ENCODE measurements at regions not wholly inside any gene's neighbourhood (a gene's known extent, or its start where the extent isn't known, plus 50 kb on each side); places are given as distances from the start of the nearest gene placed in this dataset.

DNA sequence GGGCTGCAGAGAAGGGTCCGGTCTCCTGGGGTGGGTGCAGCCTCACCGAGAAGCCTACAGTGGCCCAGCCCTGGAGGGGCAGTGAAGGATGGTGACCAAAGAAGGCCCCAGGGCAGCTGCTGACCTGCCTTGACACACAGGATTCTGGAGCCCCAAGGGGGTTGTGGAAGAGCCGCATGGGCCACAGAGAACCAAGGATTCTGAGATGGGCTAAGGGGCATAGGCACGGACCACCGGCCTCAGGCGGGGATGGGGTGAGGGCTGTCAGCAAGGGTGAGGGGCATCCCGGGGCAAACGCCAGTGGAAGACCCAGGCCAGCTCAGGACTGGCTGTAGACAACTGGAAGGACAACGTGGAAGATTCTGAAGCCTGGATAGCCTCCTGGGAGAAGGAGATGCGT lies 151.6 kb downstream of the TEX29 start:
- H3K4me3 ChIP-seq = no peak overlapping the region
- intact Hi-C loops (cut with DNase I; ENCODE audit: low total_unique reads) = loop anchor here (10.0 kb wide), 1 partner anchor 1133 kb away; no protein-coding TSS in a partner anchor
- DNase-seq = no peak
- no peak overlapping the region for H3K27ac ChIP-seq
- H3K36me3 ChIP-seq = no peaks in the 10 kb centered on the region
- no peaks in the 10 kb centered on the region for H3K9me3 ChIP-seq
- H3K4me1 ChIP-seq = peaks cover 0 to 5% (median 0%) of the 10 kb centered on the region in 6 donors
- peaks cover 0 to 20% (median 0%) of the 10 kb centered on the region in 7 donors for H3K27me3 ChIP-seq (replicated peaks in 1 of 7)
- 77 to 86% (median 84%) methylated on average over 10 of the region's 10 CpGs for WGBS, 5 donors
- TF ChIP-seq POLR2A (IDR thresholded peaks at IDR 0.05) (no peak), POLR2AphosphoS5 (IDR thresholded peaks at IDR 0.05) (no peak)
- TF ChIP-seq, protein P1, sequence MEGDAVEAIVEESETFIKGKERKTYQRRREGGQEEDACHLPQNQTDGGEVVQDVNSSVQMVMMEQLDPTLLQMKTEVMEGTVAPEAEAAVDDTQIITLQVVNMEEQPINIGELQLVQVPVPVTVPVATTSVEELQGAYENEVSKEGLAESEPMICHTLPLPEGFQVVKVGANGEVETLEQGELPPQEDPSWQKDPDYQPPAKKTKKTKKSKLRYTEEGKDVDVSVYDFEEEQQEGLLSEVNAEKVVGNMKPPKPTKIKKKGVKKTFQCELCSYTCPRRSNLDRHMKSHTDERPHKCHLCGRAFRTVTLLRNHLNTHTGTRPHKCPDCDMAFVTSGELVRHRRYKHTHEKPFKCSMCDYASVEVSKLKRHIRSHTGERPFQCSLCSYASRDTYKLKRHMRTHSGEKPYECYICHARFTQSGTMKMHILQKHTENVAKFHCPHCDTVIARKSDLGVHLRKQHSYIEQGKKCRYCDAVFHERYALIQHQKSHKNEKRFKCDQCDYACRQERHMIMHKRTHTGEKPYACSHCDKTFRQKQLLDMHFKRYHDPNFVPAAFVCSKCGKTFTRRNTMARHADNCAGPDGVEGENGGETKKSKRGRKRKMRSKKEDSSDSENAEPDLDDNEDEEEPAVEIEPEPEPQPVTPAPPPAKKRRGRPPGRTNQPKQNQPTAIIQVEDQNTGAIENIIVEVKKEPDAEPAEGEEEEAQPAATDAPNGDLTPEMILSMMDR (IDR thresholded peaks at IDR 0.05 in 8 of 11, conservative IDR thresholded peaks at IDR 0.05 in 3 of 11) = no peak

DNA sequence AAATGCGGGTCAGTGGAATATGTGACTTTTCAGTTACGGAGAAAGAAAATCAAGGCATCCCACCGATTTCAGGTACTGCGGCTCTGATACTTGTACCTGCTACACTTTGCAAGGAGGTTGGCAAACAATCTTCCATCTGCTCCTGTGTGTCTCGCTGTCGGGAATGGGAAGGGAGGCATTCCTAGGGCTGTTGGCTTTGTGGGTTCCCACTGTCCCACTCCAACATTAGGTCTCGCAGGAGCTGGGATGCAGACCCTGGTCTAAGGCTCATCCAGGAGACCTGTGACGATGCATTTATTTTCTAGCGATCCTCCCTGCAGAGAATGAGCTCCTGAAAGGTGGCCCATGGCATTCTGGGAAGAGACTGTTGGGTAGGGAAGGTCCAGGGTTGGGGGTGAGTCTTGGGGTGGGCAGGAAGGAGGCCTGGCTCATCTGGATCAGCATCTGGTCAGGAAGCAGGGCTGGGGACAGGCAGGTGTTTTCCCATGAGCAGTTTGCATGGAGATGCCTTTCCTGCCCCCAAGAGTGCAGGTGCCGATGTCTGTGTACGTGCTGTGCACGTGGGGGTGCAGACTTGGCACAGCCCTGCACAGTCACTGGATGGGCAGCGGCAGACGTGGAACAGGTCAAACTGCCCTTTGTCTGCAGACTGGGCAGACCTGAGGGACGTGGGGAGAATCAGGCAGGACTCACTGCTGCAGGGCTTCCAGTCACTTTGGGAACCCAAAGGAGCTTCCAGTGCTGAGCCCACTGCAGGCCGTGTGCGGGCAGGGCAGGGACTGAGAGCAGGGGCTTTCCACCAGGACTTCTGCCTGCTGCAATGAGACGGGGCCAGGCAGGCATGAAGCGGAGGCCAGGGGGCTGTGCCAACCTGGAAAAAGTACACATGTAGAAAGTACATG lies 152.4 kb downstream of the TEX29 start:
- Histone ChIP-seq H3K36me3 (no peaks in the 10 kb centered on the region), H3K27me3 (replicated peaks in 1 of 7) (peaks cover 0 to 20% (median 0%) of the 10 kb centered on the region in 7 donors), H3K27ac (no peak overlapping the region), H3K4me1 (peaks cover 0 to 5% (median 0%) of the 10 kb centered on the region in 6 donors), H3K9me3 (no peaks in the 10 kb centered on the region), H3K4me3 (no peak overlapping the region)
- 68 to 79% (median 76%) methylated on average over 17 to 19 of the region's 19 CpGs for WGBS, 5 donors
- TF ChIP-seq, protein P1 (IDR thresholded peaks at IDR 0.05 in 8 of 11, conservative IDR thresholded peaks at IDR 0.05 in 3 of 11) = no peak
- TF ChIP-seq POLR2AphosphoS5 (IDR thresholded peaks at IDR 0.05) (no peak), POLR2A (IDR thresholded peaks at IDR 0.05) (no peak)
- no peak for DNase-seq
- intact Hi-C loops (cut with DNase I; ENCODE audit: low total_unique reads) = loop anchor here (10.0 kb wide), 1 partner anchor 1132 kb away; no protein-coding TSS in a partner anchor

DNA sequence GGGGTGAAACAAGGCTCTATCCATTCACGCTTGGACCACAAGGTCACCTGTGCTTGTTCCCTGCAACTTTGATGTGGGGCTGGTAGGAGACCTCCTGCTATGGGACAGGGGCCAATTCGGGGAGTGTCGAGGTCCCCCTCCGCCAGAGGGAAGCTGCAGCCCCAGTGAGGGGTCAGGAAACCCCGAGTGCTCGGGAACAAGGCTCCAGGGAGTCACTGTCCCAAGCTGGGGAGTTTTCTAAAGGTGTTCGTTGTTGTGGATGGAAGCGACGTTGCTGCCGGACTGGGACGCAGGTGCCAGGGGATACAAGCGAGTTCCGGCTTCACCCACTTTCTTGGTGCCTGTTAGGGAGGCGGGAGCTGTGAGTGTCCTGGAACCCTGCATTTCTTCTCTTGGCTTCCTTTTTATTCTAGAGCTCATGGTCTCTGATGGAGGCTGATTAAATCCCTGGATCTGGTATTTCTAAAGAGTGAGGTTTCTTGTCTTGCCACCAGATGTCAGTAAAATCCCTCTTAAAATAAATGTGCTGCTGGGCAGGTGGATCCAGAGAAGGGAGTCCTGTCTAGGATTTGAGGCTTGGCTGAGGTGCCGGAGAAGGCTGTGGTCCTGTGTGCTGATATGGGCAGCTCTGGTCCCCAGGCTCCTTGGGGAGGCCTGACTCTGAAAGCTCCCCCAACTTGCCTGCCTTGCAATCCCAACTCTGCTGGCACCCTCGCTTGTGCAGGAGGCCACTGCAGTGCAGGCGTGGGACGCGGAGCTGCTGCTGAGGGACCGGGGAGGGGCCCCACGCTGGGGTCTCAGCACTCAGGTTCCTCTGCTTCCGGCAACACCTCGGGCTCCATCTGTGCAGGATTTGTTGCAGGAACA lies 153.9 kb downstream of the TEX29 start:
- no peaks in the 10 kb centered on the region for H3K36me3 ChIP-seq
- 67 to 73% (median 71%) methylated on average over 22 to 23 of the region's 23 CpGs for WGBS, 5 donors
- peaks cover 0 to 5% (median 0%) of the 10 kb centered on the region in 6 donors for H3K4me1 ChIP-seq
- no peak overlapping the region for H3K27ac ChIP-seq
- TF ChIP-seq POLR2A (IDR thresholded peaks at IDR 0.05) = no peak
- TF ChIP-seq, protein P1 (IDR thresholded peaks at IDR 0.05 in 8 of 11, conservative IDR thresholded peaks at IDR 0.05 in 3 of 11) = peak in 10 of 11 experiments; percentile 12 to 59 (median 46)
- H3K27me3 ChIP-seq (replicated peaks in 1 of 7) = peaks cover 0 to 20% (median 0%) of the 10 kb centered on the region in 7 donors
- no peak for DNase-seq
- intact Hi-C loops (cut with DNase I; ENCODE audit: low total_unique reads) = loop anchor here (5.0 to 10.0 kb wide), 2 partner anchors 968 to 1130 kb away; no protein-coding TSS in a partner anchor
- no peaks in the 10 kb centered on the region for H3K9me3 ChIP-seq
- H3K4me3 ChIP-seq = no peak overlapping the region

Measured in spleen (tissue), 11 donors.